ENCODE measurements at regions not wholly inside any gene's neighbourhood (a gene's known extent, or its start where the extent isn't known, plus 50 kb on each side); places are given as distances from the start of the nearest gene placed in this dataset.

DNA sequence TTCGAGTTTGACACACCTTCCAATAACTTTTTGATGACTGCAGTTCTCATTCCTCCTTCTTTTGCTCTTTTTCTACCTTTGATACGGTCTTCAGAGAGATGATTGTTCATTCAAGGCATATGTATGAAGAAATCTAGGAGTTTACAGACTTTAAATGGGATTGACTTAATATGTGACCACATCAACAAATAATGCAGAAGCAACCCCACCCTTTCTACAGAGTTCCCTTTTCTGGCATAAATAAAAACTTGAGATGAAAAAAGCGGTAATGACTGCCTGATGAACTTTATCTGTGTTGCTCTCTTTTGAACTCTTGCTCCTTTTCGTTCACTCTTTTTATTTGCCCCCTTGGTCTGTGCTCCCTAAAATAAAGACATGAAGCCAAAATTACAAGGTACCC lies 161.7 kb downstream of the C7orf25 start:
- no peak for TF ChIP-seq POLR2AphosphoS5 (IDR thresholded peaks at IDR 0.05; ENCODE audit: low read depth, low read length)
- no peak for TF ChIP-seq TAF1 (IDR thresholded peaks at IDR 0.05; ENCODE audit: low read depth, low read length)
- TF ChIP-seq POLR2A (IDR thresholded peaks at IDR 0.05; ENCODE audit: low read depth, low read length), result no peak
- TF ChIP-seq SPI1 (IDR thresholded peaks at IDR 0.05; ENCODE audit: low read depth, low read length), result no peak
- no peak for TF ChIP-seq PAX5 (IDR thresholded peaks at IDR 0.05; ENCODE audit: insufficient read depth, low read length, severe bottlenecking)
